Gastroesophageal sphincter (tissue), 4 donors: ENCODE measurements at regions not wholly inside any gene's neighbourhood (a gene's known extent, or its start where the extent isn't known, plus 50 kb on each side); places are given as distances from the start of the nearest gene placed in this dataset.

Experiments
- ATAC-seq: fragments of 150-250 bp; one replicate; pipeline ENCODE4 v1.9.1; 2016; ENCODE audit warnings: mild to moderate bottlenecking, moderate library complexity
- H3K27ac ChIP-seq, 4 donors: fragments of 200-600 bp; sonication (generic) in 3 of 4; 1 replicate in 3 of 4; 2 replicates in 1 of 4; pipeline ENCODE4 v1.5.1; 2016 to 2019
- H3K27me3 ChIP-seq: fragments of 200-600 bp; sonication (generic); one replicate; pipeline ENCODE4 v1.5.1; 2019
- H3K36me3 ChIP-seq, 2 donors: fragments of 200-600 bp; sonication (generic); one replicate each; pipeline ENCODE4 v1.5.1; 2019; ENCODE audit warnings: control low read depth in 1 of 2
- H3K4me1 ChIP-seq, 3 donors: fragments of 200-600 bp; sonication (generic); 1 replicate in 2 of 3; 2 replicates in 1 of 3; pipeline ENCODE4 v1.5.1; 2016 to 2019; ENCODE audit warnings: control low read depth in 2 of 3
- H3K4me3 ChIP-seq, 2 donors: fragments of 200-600 bp; sonication (generic); one replicate each; pipeline ENCODE4 v1.5.1; 2019; ENCODE audit warnings: mild to moderate bottlenecking in 1 of 2, moderate library complexity in 1 of 2
- H3K9me3 ChIP-seq, 3 donors: fragments of 200-600 bp; sonication (generic); one replicate each; pipeline ENCODE4 v1.5.1; 2017 to 2019; ENCODE audit warnings: control low read depth in 2 of 3
- CTCF ChIP-seq, 4 experiments: fragments of 200-600 bp in 2 of 4; fragments of 450-650 bp in 2 of 4; sonication (generic) in 1 of 4; IDR thresholded peaks; one replicate each; pipeline ENCODE4 v1.5.1; 2017 to 2019; ENCODE audit warnings: antibody characterized with exemption in 4 of 4, mild to moderate bottlenecking in 2 of 4, moderate library complexity in 2 of 4
- EP300 ChIP-seq: sonication (generic); formaldehyde crosslinking; IDR thresholded peaks from one replicate; pipeline ENCODE4 v1.6.1; 2017; ENCODE audit warnings: antibody characterized with exemption, mild to moderate bottlenecking
- POLR2A ChIP-seq, 2 donors: fragments of 450-650 bp; IDR thresholded peaks; one replicate each; pipeline ENCODE4 v1.6.1; 2017; ENCODE audit warnings: antibody characterized with exemption in 2 of 2, mild to moderate bottlenecking in 2 of 2, moderate library complexity in 1 of 2
- POLR2AphosphoS5 ChIP-seq: sonication (generic); formaldehyde crosslinking; IDR thresholded peaks from one replicate; pipeline ENCODE4 v1.6.1; 2017; ENCODE audit warnings: antibody characterized with exemption
- WGBS, 2 donors: methylation state at CpG; one replicate each; pipeline ENCODE4 v1.1.5; 2018; ENCODE audit warnings: low coverage in 1 of 2; 5-methylcytosine and 5-hydroxymethylcytosine counted together

DNA sequence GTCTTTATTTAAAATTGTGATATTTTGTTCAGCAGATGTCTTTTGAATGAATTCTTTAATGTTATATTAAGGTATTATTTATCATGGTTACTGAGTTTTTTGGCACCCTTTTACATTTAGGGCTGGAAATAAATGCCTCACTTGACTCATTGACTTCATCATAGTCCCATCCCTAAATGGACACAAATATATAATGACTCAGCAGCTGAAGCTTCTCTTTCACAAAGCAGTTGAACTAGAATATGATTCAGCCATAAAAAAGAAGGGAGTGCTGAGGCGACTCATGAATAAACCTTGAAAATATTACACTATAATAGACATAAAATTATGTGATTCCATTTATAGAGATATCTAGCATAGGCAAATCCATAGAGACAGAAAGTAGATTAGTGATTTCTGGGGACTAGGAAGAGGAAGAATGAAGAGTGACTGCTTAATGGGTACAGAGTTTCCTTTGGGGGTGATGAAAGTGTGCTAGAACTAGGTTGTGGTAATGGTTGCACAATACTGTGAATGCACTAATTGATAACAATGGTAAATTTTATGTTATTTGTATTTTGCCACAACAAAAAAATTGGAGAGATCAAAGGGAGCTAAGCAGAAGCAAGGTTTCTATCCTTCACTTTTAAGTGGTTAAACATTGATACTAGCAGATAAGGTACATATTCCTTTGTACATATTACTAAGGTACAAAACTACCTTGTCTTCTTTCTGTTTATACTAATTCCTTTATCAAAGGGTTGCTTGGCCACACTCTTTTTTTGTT is 449.6 kb downstream of the NTRK2 start:
- no peak for ATAC-seq
- Histone ChIP-seq H3K4me1 (no peaks in the 10 kb centered on the region), H3K27me3 (no peaks in the 10 kb centered on the region), H3K36me3 (no peaks in the 10 kb centered on the region), H3K4me3 (no peak overlapping the region), H3K27ac (no peak overlapping the region), H3K9me3 (peaks cover 0 to 4% (median 0%) of the 10 kb centered on the region in 3 donors)
- WGBS, 2 donors = 83% methylated on average over 1 of the region's 1 CpG; no CpG with 5 or more reads in 1 of the 2 donors
- no peak for TF ChIP-seq POLR2A (IDR thresholded peaks at IDR 0.05)
- TF ChIP-seq EP300 = no peak
- TF ChIP-seq CTCF (IDR thresholded peaks at IDR 0.05) = no peak
- TF ChIP-seq POLR2AphosphoS5 = no peak

- H3K36me3 ChIP-seq = no peaks in the 10 kb centered on the region
- no peak for TF ChIP-seq POLR2AphosphoS5
- no peak for TF ChIP-seq EP300
- no peak for TF ChIP-seq CTCF (IDR thresholded peaks at IDR 0.05)
- TF ChIP-seq POLR2A (IDR thresholded peaks at IDR 0.05) = no peak
- 58 to 72% methylated on average over 4 of the region's 4 CpGs for WGBS, 2 donors
These were observed 448.3 kb downstream of the NTRK2 start for GRCh38 chr9:85117831-85118230.

GRCh38 chr9:85115473-85115872 is 445.9 kb downstream of the NTRK2 start:
- Histone ChIP-seq H3K27ac (no peak overlapping the region), H3K36me3 (no peaks in the 10 kb centered on the region), H3K4me1 (no peaks in the 10 kb centered on the region), H3K4me3 (no peak overlapping the region), H3K27me3 (no peaks in the 10 kb centered on the region), H3K9me3 (no peaks in the 10 kb centered on the region)
- no peak for TF ChIP-seq EP300
- TF ChIP-seq CTCF (IDR thresholded peaks at IDR 0.05) = no peak
- TF ChIP-seq POLR2AphosphoS5 = no peak
- no peak for TF ChIP-seq POLR2A (IDR thresholded peaks at IDR 0.05)
- ATAC-seq = no peak
- 73 to 75% methylated on average over 2 of the region's 2 CpGs for WGBS, 2 donors

More at GRCh38 chr9:85117831-85118230, 448.3 kb downstream of the NTRK2 start:
- no peak for ATAC-seq
- no peak overlapping the region for H3K4me3 ChIP-seq
- H3K27me3 ChIP-seq = no peaks in the 10 kb centered on the region
- no peak overlapping the region for H3K27ac ChIP-seq
- no peaks in the 10 kb centered on the region for H3K4me1 ChIP-seq
- H3K9me3 ChIP-seq = peaks cover 0 to 3% (median 0%) of the 10 kb centered on the region in 3 donors

DNA sequence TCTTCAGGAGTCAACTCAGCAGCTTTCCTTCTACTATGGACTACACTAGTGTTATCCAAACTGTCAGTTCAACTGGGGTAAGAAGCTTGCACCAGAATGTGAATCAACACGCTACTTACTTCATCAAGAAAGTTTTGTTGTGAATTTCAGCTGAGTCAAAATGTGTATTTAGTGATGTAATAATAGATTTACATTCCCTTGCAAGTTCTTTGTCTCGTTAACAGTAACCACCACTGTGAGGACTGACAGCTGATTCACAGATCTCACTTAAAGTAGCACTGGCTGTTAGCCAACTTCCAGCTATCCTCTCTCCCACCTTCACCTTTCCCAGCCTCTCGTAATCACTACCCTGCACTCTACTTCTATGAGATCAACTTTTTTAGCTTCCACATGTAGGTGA is 445.3 kb downstream of the NTRK2 start:
- no peaks in the 10 kb centered on the region for H3K4me1 ChIP-seq
- H3K27me3 ChIP-seq = no peaks in the 10 kb centered on the region
- H3K9me3 ChIP-seq = no peaks in the 10 kb centered on the region
- WGBS, 2 donors = 45 to 81% methylated on average over 3 of the region's 3 CpGs
- H3K36me3 ChIP-seq = no peaks in the 10 kb centered on the region
- no peak for ATAC-seq
- no peak overlapping the region for H3K27ac ChIP-seq
- TF ChIP-seq CTCF (IDR thresholded peaks at IDR 0.05) = no peak
- no peak for TF ChIP-seq POLR2AphosphoS5
- no peak for TF ChIP-seq POLR2A (IDR thresholded peaks at IDR 0.05)
- no peak for TF ChIP-seq EP300
- H3K4me3 ChIP-seq = no peak overlapping the region

DNA sequence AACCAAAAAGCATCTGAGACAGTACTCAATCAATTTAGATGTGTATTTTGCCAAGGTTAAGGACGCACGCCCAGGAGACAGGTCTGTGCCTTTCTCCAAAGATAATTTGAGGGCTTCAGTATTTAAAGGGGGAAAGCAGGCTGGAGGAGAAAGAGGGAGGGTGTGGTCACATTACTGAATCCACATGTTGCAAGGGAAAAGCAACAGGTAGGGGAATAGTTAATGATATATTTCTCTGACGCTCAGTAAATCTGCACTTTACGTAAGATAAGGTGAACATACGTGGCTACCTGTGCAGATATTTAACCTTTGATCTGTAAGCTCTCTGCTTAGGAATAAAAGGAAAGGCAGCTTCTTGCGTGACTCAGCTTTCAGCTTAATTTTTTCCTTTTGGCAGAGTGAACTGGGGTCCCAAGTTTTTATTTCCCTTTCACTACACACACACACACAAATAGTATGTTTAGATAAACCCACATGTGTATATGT is 443.4 kb downstream of the NTRK2 start:
- Histone ChIP-seq H3K4me3 (no peak overlapping the region), H3K27me3 (peaks cover 2% of the 10 kb centered on the region), H3K27ac (no peak overlapping the region), H3K9me3 (no peaks in the 10 kb centered on the region), H3K36me3 (no peaks in the 10 kb centered on the region), H3K4me1 (no peaks in the 10 kb centered on the region)
- no peak for ATAC-seq
- TF ChIP-seq CTCF (IDR thresholded peaks at IDR 0.05) (no peak), POLR2A (IDR thresholded peaks at IDR 0.05) (no peak)
- 66 to 73% methylated on average over 6 of the region's 6 CpGs for WGBS, 2 donors
